Stimulated activated CD4-positive, alpha-beta T cell treated with anti-CD3 and anti-CD28 coated beads, Interleukin-1b, Interleukin-23, amount 100 ng/mL, for 24 hours (primary cell): ENCODE measurements at regions not wholly inside any gene's neighbourhood (a gene's known extent, or its start where the extent isn't known, plus 50 kb on each side); places are given as distances from the start of the nearest gene placed in this dataset.

Source experiments
- DNase-seq, 4 experiments: peaks; one replicate each; pipeline ENCODE4 v3.0.0-alpha.2; 2020; ENCODE audit warnings: low read depth in 4 of 4, low spot score in 1 of 4

GRCh38 chr1:200354243-200354642, 55.6 kb downstream of the ZNF281 start:
- no peak for DNase-seq

- DNase-seq = no peak
Measured at GRCh38 chr1:200353232-200353631, 56.6 kb downstream of the ZNF281 start.

GRCh38 chr1:200351826-200352549, 57.8 kb downstream of the ZNF281 start:
- DNase-seq = no peak

- no peak for DNase-seq
Measured at GRCh38 chr1:200351425-200351824, 58.4 kb downstream of the ZNF281 start.

- no peak for DNase-seq
Measured at GRCh38 chr1:200346700-200347099, 63.1 kb downstream of the ZNF281 start.

GRCh38 chr1:200345520-200345919, 64.3 kb downstream of the ZNF281 start:
- DNase-seq = no peak

GRCh38 chr1:200343874-200344273, 66.0 kb downstream of the ZNF281 start:
- DNase-seq = no peak

GRCh38 chr1:200342511-200343311, 67.1 kb downstream of the ZNF281 start:
- DNase-seq = no peak

GRCh38 chr1:200338451-200338850, 71.4 kb downstream of the ZNF281 start:
- DNase-seq = no peak

- DNase-seq = no peak
Measured at GRCh38 chr1:200337831-200338230, 72.0 kb downstream of the ZNF281 start.

GRCh38 chr1:200337410-200337809, 72.4 kb downstream of the ZNF281 start:
- DNase-seq = no peak

GRCh38 chr1:200336901-200337391, 72.9 kb downstream of the ZNF281 start:
- DNase-seq = no peak

GRCh38 chr1:200336101-200336845, 73.6 kb downstream of the ZNF281 start:
- no peak for DNase-seq

- no peak for DNase-seq
Measured at GRCh38 chr1:200334661-200335256, 75.1 kb downstream of the ZNF281 start.

- no peak for DNase-seq
Measured at GRCh38 chr1:200333329-200333728, 76.5 kb downstream of the ZNF281 start.

GRCh38 chr1:200332716-200333115, 77.1 kb downstream of the ZNF281 start:
- no peak for DNase-seq

- DNase-seq = no peak
Measured at GRCh38 chr1:200330741-200331428, 79.0 kb downstream of the ZNF281 start.

GRCh38 chr1:200329208-200329882, 80.5 kb downstream of the ZNF281 start:
- no peak for DNase-seq

- no peak for DNase-seq
Measured at GRCh38 chr1:200328379-200328778, 81.5 kb downstream of the ZNF281 start.

GRCh38 chr1:200323856-200324400, 85.9 kb downstream of the ZNF281 start:
- no peak for DNase-seq
